Retinal pigment epithelial cell (primary cell): ENCODE measurements at regions not wholly inside any gene's neighbourhood (a gene's known extent, or its start where the extent isn't known, plus 50 kb on each side); places are given as distances from the start of the nearest gene placed in this dataset.

Experiments
- DNase-seq: peaks from one replicate; pipeline ENCODE4 v3.0.0-alpha.2; 2010; ENCODE audit warnings: low read depth
- H3K4me3 ChIP-seq: 2 replicates; pipeline ENCODE4 v1.5.1; 2011; ENCODE audit warnings: mild to moderate bottlenecking, low read length, control low read depth, moderate library complexity
- TF ChIP-seq, protein P1 (sequence below): conservative IDR thresholded peaks from 2 replicates; pipeline ENCODE4 v1.5.1; 2011; ENCODE audit warnings: low read depth, low read length, control low read depth, inconsistent platforms

DNA sequence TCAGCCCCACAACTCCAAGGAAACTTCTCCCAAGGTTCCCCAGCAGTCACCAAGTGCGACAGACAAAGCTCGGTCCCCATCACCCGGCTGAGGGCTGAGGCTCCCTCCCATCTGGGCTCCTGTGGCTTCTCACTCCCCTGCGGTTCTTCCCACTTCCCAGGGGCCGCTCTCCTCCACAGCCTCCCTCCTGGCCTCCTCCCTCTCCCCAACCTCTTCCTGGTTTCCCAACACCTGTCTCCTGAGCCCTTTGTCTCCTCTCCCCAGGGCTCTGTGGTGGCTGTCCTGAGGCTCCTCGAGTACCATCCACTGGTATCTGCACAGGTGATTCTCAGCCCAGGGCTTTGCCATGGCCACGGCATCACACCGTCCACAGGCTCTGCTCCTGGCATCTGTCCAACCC, 113.2 kb upstream of the NSMCE3 start:
- TF ChIP-seq, protein P1, sequence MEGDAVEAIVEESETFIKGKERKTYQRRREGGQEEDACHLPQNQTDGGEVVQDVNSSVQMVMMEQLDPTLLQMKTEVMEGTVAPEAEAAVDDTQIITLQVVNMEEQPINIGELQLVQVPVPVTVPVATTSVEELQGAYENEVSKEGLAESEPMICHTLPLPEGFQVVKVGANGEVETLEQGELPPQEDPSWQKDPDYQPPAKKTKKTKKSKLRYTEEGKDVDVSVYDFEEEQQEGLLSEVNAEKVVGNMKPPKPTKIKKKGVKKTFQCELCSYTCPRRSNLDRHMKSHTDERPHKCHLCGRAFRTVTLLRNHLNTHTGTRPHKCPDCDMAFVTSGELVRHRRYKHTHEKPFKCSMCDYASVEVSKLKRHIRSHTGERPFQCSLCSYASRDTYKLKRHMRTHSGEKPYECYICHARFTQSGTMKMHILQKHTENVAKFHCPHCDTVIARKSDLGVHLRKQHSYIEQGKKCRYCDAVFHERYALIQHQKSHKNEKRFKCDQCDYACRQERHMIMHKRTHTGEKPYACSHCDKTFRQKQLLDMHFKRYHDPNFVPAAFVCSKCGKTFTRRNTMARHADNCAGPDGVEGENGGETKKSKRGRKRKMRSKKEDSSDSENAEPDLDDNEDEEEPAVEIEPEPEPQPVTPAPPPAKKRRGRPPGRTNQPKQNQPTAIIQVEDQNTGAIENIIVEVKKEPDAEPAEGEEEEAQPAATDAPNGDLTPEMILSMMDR: no peak
- H3K4me3 ChIP-seq: no peak overlapping the region
- DNase-seq: no peak

DNA sequence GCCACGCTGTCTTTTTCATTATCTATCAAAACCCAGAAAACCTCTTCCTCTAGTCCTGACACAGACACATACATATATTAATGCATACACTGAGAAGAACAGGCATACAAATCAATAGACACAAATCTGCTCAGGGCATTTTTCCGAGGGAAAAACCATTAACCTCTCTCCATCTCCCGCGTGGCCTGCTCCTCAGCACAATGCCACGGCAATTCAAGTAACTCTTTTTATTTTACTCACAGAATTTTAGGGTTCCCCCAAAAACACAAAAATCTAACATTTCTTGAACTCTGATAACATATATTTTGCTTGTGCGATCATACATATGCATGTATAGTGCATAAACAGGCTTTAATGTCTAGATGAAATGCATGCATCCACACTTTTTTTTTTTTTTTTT, 110.8 kb upstream of the NSMCE3 start:
- no peak for DNase-seq
- TF ChIP-seq, protein P1: no peak

DNA sequence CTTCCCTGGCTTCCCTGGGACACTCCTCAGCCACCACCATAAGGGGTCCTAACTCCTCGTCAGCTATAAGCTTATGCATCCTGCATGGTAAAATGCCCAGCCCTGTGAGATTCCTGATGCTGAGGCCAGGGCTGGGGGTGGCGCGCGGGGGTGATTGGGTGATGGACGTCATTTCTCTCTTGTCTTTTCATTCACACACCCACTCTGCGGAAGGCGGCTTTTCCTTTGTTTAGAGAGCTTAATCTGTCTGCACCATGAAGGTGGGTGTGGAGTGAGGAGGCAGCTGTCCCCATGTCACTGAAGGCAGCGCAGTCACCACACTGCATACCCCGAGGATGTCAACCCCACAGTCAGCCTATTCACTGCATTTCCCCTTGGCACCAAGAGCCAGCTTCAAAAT, 110.0 kb upstream of the NSMCE3 start:
- no peak for DNase-seq
- no peak overlapping the region for H3K4me3 ChIP-seq
- TF ChIP-seq, protein P1: no peak

More for the DNA sequence above, 110.8 kb upstream of the NSMCE3 start:
- H3K4me3 ChIP-seq: no peak overlapping the region

DNA sequence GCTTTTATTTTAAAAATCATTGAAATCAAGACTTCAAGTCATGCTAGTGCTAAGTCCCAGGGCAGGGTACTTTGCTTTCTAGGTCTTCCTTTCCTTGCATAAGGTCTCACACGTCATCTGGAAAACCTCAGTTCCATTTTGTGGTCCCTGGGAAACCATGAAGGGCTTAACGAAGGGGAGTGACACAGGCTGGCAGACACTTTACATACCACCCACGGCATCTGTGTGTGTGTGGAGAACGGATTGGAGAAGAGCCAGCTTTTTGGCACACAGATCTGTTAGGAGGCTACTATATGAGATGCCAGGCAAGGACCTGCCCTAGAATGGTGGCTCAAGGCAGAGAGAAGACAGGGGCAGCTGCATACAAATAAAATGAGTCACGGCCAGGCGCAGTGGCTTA, 107.5 kb upstream of the NSMCE3 start:
- no peak overlapping the region for H3K4me3 ChIP-seq
- TF ChIP-seq, protein P1: no peak
- no peak for DNase-seq

DNA sequence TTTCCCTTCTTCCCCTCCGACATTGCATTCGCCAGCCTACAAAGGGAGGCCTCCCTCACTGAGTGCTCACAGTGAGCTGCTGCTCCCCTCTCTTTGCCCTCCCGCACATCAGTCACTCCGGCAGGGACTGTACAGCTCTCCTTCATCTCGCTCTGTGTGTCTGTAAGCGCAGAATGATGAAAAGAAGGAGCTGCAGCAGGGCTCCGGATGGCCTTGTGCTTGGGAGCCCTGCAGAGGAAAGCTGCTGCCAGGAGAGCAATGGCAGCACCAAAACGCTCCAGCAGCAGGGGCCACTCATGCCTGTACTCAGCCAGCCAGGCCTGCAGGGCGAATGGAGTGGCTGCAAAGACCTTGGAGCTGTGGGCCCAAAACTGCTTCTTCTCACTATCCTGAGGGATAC, 107.0 kb upstream of the NSMCE3 start:
- no peak for DNase-seq
- TF ChIP-seq, protein P1: no peak
- H3K4me3 ChIP-seq: no peak overlapping the region

DNA sequence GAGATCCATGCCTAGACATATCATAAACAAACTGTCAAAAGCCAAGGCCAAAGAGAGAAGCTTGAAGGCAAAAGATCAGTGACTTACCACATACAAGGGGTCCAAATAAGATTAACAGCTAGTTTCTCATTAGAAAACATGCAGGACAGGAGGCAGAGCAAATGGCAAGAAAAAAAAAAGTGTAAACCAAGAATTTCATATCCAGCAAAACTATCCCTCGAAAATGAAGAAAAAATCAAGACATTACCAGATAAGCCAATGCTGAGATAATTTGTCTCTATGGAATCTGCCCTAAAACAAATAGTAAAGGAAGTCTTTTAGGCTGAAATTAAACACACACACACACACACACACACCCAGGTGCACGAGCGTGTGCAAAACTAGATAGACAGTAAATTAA, 99.6 kb upstream of the NSMCE3 start:
- H3K4me3 ChIP-seq: no peak overlapping the region
- no peak for DNase-seq
- TF ChIP-seq, protein P1: no peak

DNA sequence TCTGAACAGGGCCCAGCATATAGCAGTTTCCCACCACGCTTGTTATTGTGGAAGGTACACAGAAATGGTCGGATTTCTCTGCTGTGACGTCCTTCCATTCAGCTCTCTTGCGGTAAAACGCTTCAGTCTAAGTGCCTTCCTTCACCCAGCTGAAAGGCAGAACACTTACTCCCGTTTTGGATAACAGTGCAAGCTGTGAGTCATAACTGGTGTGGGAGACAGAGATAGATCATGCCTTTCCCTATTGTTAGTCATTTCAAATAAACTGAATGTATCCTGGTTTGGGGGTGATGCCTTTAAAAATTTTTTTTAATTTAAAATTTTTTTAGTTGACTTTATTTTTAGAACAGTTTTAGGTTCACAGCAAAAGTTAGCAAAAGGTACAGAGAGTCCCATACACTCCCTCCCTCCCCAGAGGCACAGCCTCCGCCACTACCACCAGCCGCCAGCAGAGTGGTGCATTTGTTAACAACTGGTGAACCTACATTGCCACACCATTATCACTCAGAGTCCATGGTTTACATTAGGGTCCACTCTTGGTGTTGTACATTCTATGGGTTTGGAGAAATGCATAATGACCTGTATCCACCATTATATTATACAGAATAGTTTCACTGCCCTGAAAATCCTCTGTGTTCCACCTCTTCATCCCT, 94.9 kb upstream of the NSMCE3 start:
- no peak for DNase-seq
- TF ChIP-seq, protein P1: peak; percentile 26
- no peak overlapping the region for H3K4me3 ChIP-seq
